ENCODE measurements at regions not wholly inside any gene's neighbourhood (a gene's known extent, or its start where the extent isn't known, plus 50 kb on each side); places are given as distances from the start of the nearest gene placed in this dataset.

GRCh38 chr2:185471441-185471840 lies 267.2 kb upstream of the FSIP2 start:
- no peaks in the 10 kb centered on the region for H3K27me3 ChIP-seq (ENCODE audit: control insufficient read depth in 2 of 2, insufficient read depth in 2 of 2, low read length in 2 of 2)
- no peaks in the 10 kb centered on the region for H4K20me1 ChIP-seq (replicated peaks; ENCODE audit: control insufficient read depth, insufficient read depth, low read length)
- intact Hi-C loops (cut with micrococcal nuclease): no loop called here
- no peak overlapping the region for H2AFZ ChIP-seq (ENCODE audit: low read depth, low read length)
- no peaks in the 10 kb centered on the region for H3K4me1 ChIP-seq (replicated peaks in 1 of 2; ENCODE audit: control insufficient read depth in 2 of 2, insufficient read depth in 2 of 2, low read length in 2 of 2)
- H3K9ac ChIP-seq (ENCODE audit: insufficient read depth in 1 of 2, low read depth in 2 of 2, low read length in 2 of 2): no peak overlapping the region
- 4% methylated on average over 1 of the region's 1 CpG for WGBS (ENCODE audit: insufficient coverage, low coverage, missing lambda C conversion rate)
- H3K79me2 ChIP-seq (ENCODE audit: control insufficient read depth, insufficient read depth, low read length): no peaks in the 10 kb centered on the region
- FAIRE-seq (no peak), DNase-seq (ENCODE audit: extremely low read depth in 1 of 4, low spot score in 3 of 4) (no peak), ATAC-seq (no peak)
- no peak overlapping the region for H3K4me2 ChIP-seq (ENCODE audit: insufficient read depth, low read length)
- H3K27ac ChIP-seq (ENCODE audit: extremely low read depth, low read depth, low read length): no peak overlapping the region
- H3K9me3 ChIP-seq (replicated peaks; ENCODE audit: control insufficient read depth, insufficient read depth, low read depth, low read length): peaks cover 2% of the 10 kb centered on the region
- TF ChIP-seq ZNF717 (CRISPR knock-in tag; IDR thresholded peaks at IDR 0.05) (no peak), U2AF2 (optimal IDR thresholded peaks at IDR 0.05; ENCODE audit: low read depth, low read length) (no peak), MAFG (tag; conservative IDR thresholded peaks at IDR 0.05) (no peak), NRF1 (conservative IDR thresholded peaks at IDR 0.05 in 1 of 2, IDR thresholded peaks at IDR 0.05 in 1 of 2) (no peak), SRF (CRISPR knock-in tag; IDR thresholded peaks at IDR 0.05) (no peak), NFXL1 (CRISPR knock-in tag; IDR thresholded peaks at IDR 0.05) (no peak), THRB (CRISPR knock-in tag; conservative IDR thresholded peaks at IDR 0.05) (no peak), HMGXB4 (CRISPR knock-in tag; IDR thresholded peaks at IDR 0.05) (no peak), ZNF584 (CRISPR knock-in tag; IDR thresholded peaks at IDR 0.05; ENCODE audit: low read depth) (no peak), GATA2 (CRISPR knock-in tag; IDR thresholded peaks at IDR 0.05) (no peak)
- no peaks in the 10 kb centered on the region for H3K9me1 ChIP-seq (ENCODE audit: control insufficient read depth, insufficient read depth, low read length)
- H3K4me3 ChIP-seq: no peak overlapping the region
- CTCF ChIA-PET (ENCODE audit: low intra/inter-chr PET ratio): no interaction called here
- H3K36me3 ChIP-seq (ENCODE audit: control insufficient read depth, insufficient read depth, low read length): no peaks in the 10 kb centered on the region
- POLR2A ChIA-PET: no interaction called here
- no TSS peak for BruUV-seq (replicated peaks)
- in situ Hi-C loops (cut with MboI): no loop called here
